Astrocyte (in vitro differentiated cells and primary cell): ENCODE measurements at regions not wholly inside any gene's neighbourhood (a gene's known extent, or its start where the extent isn't known, plus 50 kb on each side); places are given as distances from the start of the nearest gene placed in this dataset.

Experiments used
- DNase-seq: peaks from one replicate; pipeline ENCODE4 v3.0.0-alpha.2; 2010; ENCODE audit warnings: low read depth
- FAIRE-seq: peaks from 2 replicates; lab custom pipeline; 2011; peaks lifted over from hg19 to GRCh38; lab: Jason Lieb, UNC
- H2AFZ ChIP-seq: 2 replicates; pipeline ENCODE4 v1.6.0; 2012; ENCODE audit warnings: low read depth, low read length, inconsistent platforms
- H3K27ac ChIP-seq: 2 replicates; pipeline ENCODE4 v1.5.1; 2011; ENCODE audit warnings: low read depth, low read length, inconsistent platforms
- H3K27me3 ChIP-seq: 2 replicates; pipeline ENCODE4 v1.6.0; 2011; ENCODE audit warnings: low read length, inconsistent platforms; ENCODE audit not compliant: insufficient read depth
- H3K36me3 ChIP-seq: 2 replicates; pipeline ENCODE4 v1.5.1; 2011; ENCODE audit warnings: low read length, inconsistent platforms; ENCODE audit not compliant: insufficient read depth
- H3K4me1 ChIP-seq: 2 replicates; pipeline ENCODE4 v1.5.1; 2011; ENCODE audit warnings: low read length, inconsistent platforms; ENCODE audit not compliant: insufficient read depth
- H3K4me2 ChIP-seq: 2 replicates; pipeline ENCODE4 v1.6.0; 2012; ENCODE audit warnings: low read length, inconsistent platforms
- H3K4me3 ChIP-seq: 2 replicates; pipeline ENCODE4 v1.5.1; 2011; ENCODE audit warnings: low read depth, mild to moderate bottlenecking, low read length, inconsistent platforms; ENCODE audit not compliant: insufficient read depth
- H3K79me2 ChIP-seq: 2 replicates; pipeline ENCODE4 v1.6.0; 2012; ENCODE audit warnings: mild to moderate bottlenecking, low read length, inconsistent platforms; ENCODE audit not compliant: insufficient read depth
- H3K9ac ChIP-seq: 2 replicates; pipeline ENCODE4 v1.6.0; 2012; ENCODE audit warnings: mild to moderate bottlenecking, low read length, inconsistent platforms
- H3K9me3 ChIP-seq: 2 replicates; pipeline ENCODE4 v1.5.1; 2012; ENCODE audit warnings: low read depth, mild to moderate bottlenecking, low read length, inconsistent platforms; ENCODE audit not compliant: insufficient read depth
- H4K20me1 ChIP-seq: 2 replicates; pipeline ENCODE4 v1.6.0; 2012; ENCODE audit warnings: low read length, inconsistent platforms; ENCODE audit not compliant: insufficient read depth
- H3K27ac Mint-ChIP-seq: one replicate; pipeline ENCODE4 v1.8.0; 2021; ENCODE audit warnings: mild to moderate bottlenecking, mixed read lengths; ENCODE audit not compliant: unreplicated experiment
- H3K27me3 Mint-ChIP-seq: one replicate; pipeline ENCODE4 v1.8.0; 2021; ENCODE audit warnings: low read depth, mixed read lengths; ENCODE audit not compliant: unreplicated experiment
- H3K36me3 Mint-ChIP-seq: one replicate; pipeline ENCODE4 v1.8.0; 2021; ENCODE audit warnings: low read depth, mixed read lengths; ENCODE audit not compliant: unreplicated experiment
- H3K4me1 Mint-ChIP-seq: one replicate; pipeline ENCODE4 v1.8.0; 2021; ENCODE audit warnings: low read depth, mixed read lengths; ENCODE audit not compliant: unreplicated experiment
- H3K4me3 Mint-ChIP-seq: one replicate; pipeline ENCODE4 v1.8.0; 2021; ENCODE audit warnings: mild to moderate bottlenecking, moderate library complexity, mixed read lengths; ENCODE audit not compliant: unreplicated experiment
- H3K9me3 Mint-ChIP-seq: one replicate; pipeline ENCODE4 v1.8.0; 2021; ENCODE audit warnings: mild to moderate bottlenecking, mixed read lengths; ENCODE audit not compliant: unreplicated experiment
- CTCF ChIP-seq: IDR thresholded peaks from 2 replicates; pipeline ENCODE4 v1.5.1; 2011; ENCODE audit warnings: low read depth, mild to moderate bottlenecking, inconsistent platforms, low read length, moderate library complexity; ENCODE audit not compliant: insufficient read depth
- EZH2 ChIP-seq: IDR thresholded peaks from 2 replicates; pipeline ENCODE4 v1.6.1; 2012; ENCODE audit warnings: mild to moderate bottlenecking, low read length, inconsistent platforms; ENCODE audit not compliant: insufficient read depth

GRCh38 chr15:95894407-95894956, 436.0 kb upstream of the NR2F2 start:
- H3K27ac Mint-ChIP-seq = no peak overlapping the region
- H3K4me3 ChIP-seq = no peak overlapping the region

GRCh38 chr15:95895508-95895907, 435.0 kb upstream of the NR2F2 start:
- no peak overlapping the region for H3K27ac ChIP-seq
- no peaks in the 10 kb centered on the region for H3K79me2 ChIP-seq
- H2AFZ ChIP-seq = no peak overlapping the region
- Mint-ChIP-seq H3K9me3 (no peaks in the 10 kb centered on the region), H3K4me3 (no peak overlapping the region), H3K4me1 (peaks cover 2% of the 10 kb centered on the region), H3K27me3 (no peaks in the 10 kb centered on the region), H3K27ac (no peak overlapping the region), H3K36me3 (no peaks in the 10 kb centered on the region)
- H3K9ac ChIP-seq = no peak overlapping the region
- TF ChIP-seq CTCF (no peak), EZH2 (no peak)
- no peaks in the 10 kb centered on the region for H3K4me1 ChIP-seq
- H3K4me3 ChIP-seq = no peak overlapping the region
- no peak overlapping the region for H3K4me2 ChIP-seq
- no peak for FAIRE-seq
- DNase-seq = no peak
- H3K27me3 ChIP-seq = no peaks in the 10 kb centered on the region
- no peaks in the 10 kb centered on the region for H3K36me3 ChIP-seq
- no peaks in the 10 kb centered on the region for H3K9me3 ChIP-seq
- no peaks in the 10 kb centered on the region for H4K20me1 ChIP-seq

More at GRCh38 chr15:95894407-95894956, 436.0 kb upstream of the NR2F2 start:
- no peak for TF ChIP-seq CTCF
- TF ChIP-seq EZH2 = no peak
- no peaks in the 10 kb centered on the region for H3K36me3 Mint-ChIP-seq
- peaks cover 1% of the 10 kb centered on the region for H3K27me3 Mint-ChIP-seq
- H3K9me3 Mint-ChIP-seq = no peaks in the 10 kb centered on the region
- FAIRE-seq (no peak), DNase-seq (no peak)
- H3K4me1 Mint-ChIP-seq = peaks cover 2% of the 10 kb centered on the region
- no peak overlapping the region for H3K27ac ChIP-seq
- no peaks in the 10 kb centered on the region for H3K79me2 ChIP-seq
- H4K20me1 ChIP-seq = no peaks in the 10 kb centered on the region
- no peaks in the 10 kb centered on the region for H3K4me1 ChIP-seq
- no peak overlapping the region for H3K9ac ChIP-seq
- no peaks in the 10 kb centered on the region for H3K36me3 ChIP-seq
- H2AFZ ChIP-seq = no peak overlapping the region
- no peaks in the 10 kb centered on the region for H3K9me3 ChIP-seq
- no peak overlapping the region for H3K4me3 Mint-ChIP-seq
- H3K4me2 ChIP-seq = no peak overlapping the region
- no peaks in the 10 kb centered on the region for H3K27me3 ChIP-seq

GRCh38 chr15:95897651-95898050, 432.8 kb upstream of the NR2F2 start:
- no peaks in the 10 kb centered on the region for H3K27me3 ChIP-seq
- H3K9ac ChIP-seq = no peak overlapping the region
- no peak overlapping the region for H2AFZ ChIP-seq
- peaks cover under 1% of the 10 kb centered on the region for H3K27me3 Mint-ChIP-seq
- no peaks in the 10 kb centered on the region for H3K9me3 Mint-ChIP-seq
- peaks cover 2% of the 10 kb centered on the region for H3K4me1 Mint-ChIP-seq
- H3K4me3 Mint-ChIP-seq = no peak overlapping the region
- no peak for FAIRE-seq
- TF ChIP-seq CTCF (no peak), EZH2 (no peak)
- H3K27ac Mint-ChIP-seq = no peak overlapping the region
- H3K4me3 ChIP-seq = no peak overlapping the region
- H3K36me3 Mint-ChIP-seq = no peaks in the 10 kb centered on the region
- no peaks in the 10 kb centered on the region for H4K20me1 ChIP-seq
- H3K4me2 ChIP-seq = no peak overlapping the region
- no peaks in the 10 kb centered on the region for H3K4me1 ChIP-seq
- peak; percentile 56 for DNase-seq
- H3K9me3 ChIP-seq = no peaks in the 10 kb centered on the region
- no peak overlapping the region for H3K27ac ChIP-seq
- H3K36me3 ChIP-seq = no peaks in the 10 kb centered on the region
- no peaks in the 10 kb centered on the region for H3K79me2 ChIP-seq
